Gastroesophageal sphincter (tissue), 3 donors: ENCODE measurements at regions not wholly inside any gene's neighbourhood (a gene's known extent, or its start where the extent isn't known, plus 50 kb on each side); places are given as distances from the start of the nearest gene placed in this dataset.

ENCODE experiments used
- CTCF ChIP-seq, 4 experiments: fragments of 200-600 bp in 2 of 4; fragments of 450-650 bp in 2 of 4; sonication (generic) in 1 of 4; IDR thresholded peaks; one replicate each; pipeline ENCODE4 v1.5.1; 2017 to 2019; ENCODE audit warnings: antibody characterized with exemption in 4 of 4, mild to moderate bottlenecking in 2 of 4, moderate library complexity in 2 of 4
- EP300 ChIP-seq: sonication (generic); formaldehyde crosslinking; IDR thresholded peaks from one replicate; pipeline ENCODE4 v1.6.1; 2017; ENCODE audit warnings: antibody characterized with exemption, mild to moderate bottlenecking
- POLR2A ChIP-seq, 2 donors: fragments of 450-650 bp; IDR thresholded peaks; one replicate each; pipeline ENCODE4 v1.6.1; 2017; ENCODE audit warnings: antibody characterized with exemption in 2 of 2, mild to moderate bottlenecking in 2 of 2, moderate library complexity in 1 of 2
- POLR2AphosphoS5 ChIP-seq: sonication (generic); formaldehyde crosslinking; IDR thresholded peaks from one replicate; pipeline ENCODE4 v1.6.1; 2017; ENCODE audit warnings: antibody characterized with exemption

GRCh38 chr15:39344662-39345141, 236.2 kb upstream of the THBS1 start:
- TF ChIP-seq CTCF (IDR thresholded peaks at IDR 0.05) (no peak), POLR2AphosphoS5 (no peak), EP300 (no peak), POLR2A (IDR thresholded peaks at IDR 0.05) (no peak)
